Heart right ventricle (tissue), 16 donors: ENCODE measurements at regions not wholly inside any gene's neighbourhood (a gene's known extent, or its start where the extent isn't known, plus 50 kb on each side); places are given as distances from the start of the nearest gene placed in this dataset.

ENCODE experiments used
- ATAC-seq, 8 donors: fragments of 200-7000 bp; cut with Tn5 transposase; one replicate each; pipeline ENCODE4 v1.9.1; 2020; ENCODE audit warnings: mild to moderate bottlenecking in 8 of 8, moderate library complexity in 8 of 8, moderate number of reproducible peaks in 1 of 8
- DNase-seq, 2 donors: peaks; one replicate each; pipeline ENCODE4 v3.0.0-alpha.2; 2020
- H3K27ac ChIP-seq, 10 donors: fragments of 200-600 bp; sonication (generic) in 2 of 10; one replicate each; pipeline versions ENCODE4 v1.5.0 to v1.8.0; 2020 to 2022; ENCODE audit warnings: mild to moderate bottlenecking in 3 of 10
- H3K27me3 ChIP-seq, 7 donors: fragments of 200-600 bp; one replicate each; pipeline ENCODE4 v1.8.0; 2021 to 2022; ENCODE audit warnings: mild to moderate bottlenecking in 2 of 7
- H3K36me3 ChIP-seq, 9 donors: fragments of 200-600 bp; sonication (generic) in 1 of 9; one replicate each; pipeline versions ENCODE4 v1.5.0 to v1.8.0; 2020 to 2022; ENCODE audit warnings: mild to moderate bottlenecking in 2 of 9
- H3K4me1 ChIP-seq, 9 donors: fragments of 200-600 bp; sonication (generic) in 1 of 9; one replicate each; pipeline versions ENCODE4 v1.5.0 to v1.8.0; 2020 to 2022; ENCODE audit warnings: mild to moderate bottlenecking in 4 of 9
- H3K4me3 ChIP-seq, 10 donors: fragments of 200-600 bp; sonication (generic) in 2 of 10; one replicate each; pipeline versions ENCODE4 v1.5.0 to v1.8.0; 2020 to 2022; ENCODE audit warnings: mild to moderate bottlenecking in 7 of 10, moderate library complexity in 2 of 10
- H3K9me3 ChIP-seq, 11 donors: fragments of 200-600 bp in 10 of 11; sonication (generic) in 2 of 11; one replicate each; pipeline versions ENCODE4 v1.5.0 to v1.8.0; 2013 to 2022; ENCODE audit warnings: mild to moderate bottlenecking in 2 of 11, control low read depth in 1 of 11, moderate library complexity in 1 of 11
- WGBS, 2 donors: extraction: QIAGEN DNeasy Blood & Tissue Kit; methylation state at CpG; one replicate each; pipeline ENCODE4 v1.1.7; 2013; ENCODE audit warnings: inconsistent platforms in 1 of 2; 5-methylcytosine and 5-hydroxymethylcytosine counted together
- intact Hi-C, 10 donors: fragments of 100-400 bp; cut with DNase I; formaldehyde crosslinking; loops; one replicate each; pipeline versions ENCODE4 v1.11.1 to v1.14.2; 2022
- TF ChIP-seq, protein P1 (sequence below), 9 donors: fragments of 200-600 bp; sonication (generic) in 2 of 9; IDR thresholded peaks; one replicate each; pipeline versions ENCODE4 v1.5.0 to v1.8.0; 2021 to 2022; ENCODE audit warnings: antibody characterized with exemption in 9 of 9, mild to moderate bottlenecking in 5 of 9, moderate library complexity in 1 of 9
- donor health status: Arrhythmogenic right ventricular cardiomyopathy.
- donor health status: ischemic (EF 13 %, LVEDD 7.1; RV severe dilation, severe dysfunction).
- donor health status: healthy with polysubstance abuse.
- donor health status: DM: no; HTN: yes; CAD: no.
- donor health status: DM: no; HTN: no; CAD: no.
- donor health status: ischemic (EF 25% LVEDD 6.9; RV normal size, moderate dysfunction).
- donor health status: ischemic (EF 25% LVEDD 5.7; RV mildly dilated, moderate dysfunction).
- donor health status: healthy.
- donor health status: DM: yes; HTN: yes; CAD: no.
- donor health status: Ischemic cardiomyopathy.
- donor health status: ischemic (EF 35%, LVEDD 5.7; RV mildly dilated, moderate dysfunction).
- donor health status: nonischemic (EF 11% LVEDD 7.7; RV severe dilation, severe dysfunction).
- donor health status: DM: yes; HTN: yes; CAD: no.
- donor health status: PGD.
- donor health status: ischemic (EF 29% LVEDD 5.4; RV normal size, mild dysfunction).
- donor health status: nonischemic (EF 23%, LVEDD 6.1; RV moderate dilation, normal function).

DNA sequence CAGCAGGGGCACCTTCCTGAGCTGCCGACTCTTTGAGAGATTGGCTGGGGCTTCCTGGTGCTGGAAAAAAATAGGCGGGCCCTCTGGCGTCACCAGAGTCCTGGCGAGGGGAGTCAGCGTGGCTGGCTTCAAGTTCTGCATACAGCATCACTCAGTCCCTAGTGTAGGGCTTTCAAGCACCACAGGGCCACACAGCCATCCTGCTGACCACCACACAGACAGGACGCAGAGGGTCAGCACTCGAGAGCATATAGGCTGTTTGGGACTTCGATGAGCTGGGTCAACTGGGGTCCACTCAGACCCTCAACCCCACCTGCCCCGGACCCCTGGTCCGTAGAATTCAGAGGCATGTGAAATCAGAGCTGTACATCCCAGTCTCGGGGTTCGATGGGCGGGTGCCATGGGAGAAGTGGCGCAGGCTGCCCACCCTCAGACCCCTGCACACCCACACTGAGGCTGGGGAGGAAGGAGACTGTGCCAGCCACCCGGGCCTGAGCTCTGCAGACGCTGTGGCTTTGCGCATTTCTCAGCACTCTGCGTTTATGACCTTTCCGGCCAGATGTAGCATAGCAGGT is 1131.9 kb downstream of the BRD1 start:
- DNase-seq: no peak
- TF ChIP-seq, protein P1, sequence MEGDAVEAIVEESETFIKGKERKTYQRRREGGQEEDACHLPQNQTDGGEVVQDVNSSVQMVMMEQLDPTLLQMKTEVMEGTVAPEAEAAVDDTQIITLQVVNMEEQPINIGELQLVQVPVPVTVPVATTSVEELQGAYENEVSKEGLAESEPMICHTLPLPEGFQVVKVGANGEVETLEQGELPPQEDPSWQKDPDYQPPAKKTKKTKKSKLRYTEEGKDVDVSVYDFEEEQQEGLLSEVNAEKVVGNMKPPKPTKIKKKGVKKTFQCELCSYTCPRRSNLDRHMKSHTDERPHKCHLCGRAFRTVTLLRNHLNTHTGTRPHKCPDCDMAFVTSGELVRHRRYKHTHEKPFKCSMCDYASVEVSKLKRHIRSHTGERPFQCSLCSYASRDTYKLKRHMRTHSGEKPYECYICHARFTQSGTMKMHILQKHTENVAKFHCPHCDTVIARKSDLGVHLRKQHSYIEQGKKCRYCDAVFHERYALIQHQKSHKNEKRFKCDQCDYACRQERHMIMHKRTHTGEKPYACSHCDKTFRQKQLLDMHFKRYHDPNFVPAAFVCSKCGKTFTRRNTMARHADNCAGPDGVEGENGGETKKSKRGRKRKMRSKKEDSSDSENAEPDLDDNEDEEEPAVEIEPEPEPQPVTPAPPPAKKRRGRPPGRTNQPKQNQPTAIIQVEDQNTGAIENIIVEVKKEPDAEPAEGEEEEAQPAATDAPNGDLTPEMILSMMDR (IDR thresholded peaks at IDR 0.05): no peak
- WGBS, 2 donors: 70 to 86% methylated on average over 19 of the region's 19 CpGs

GRCh38 chr22:48695251-48695650 is 1132.4 kb downstream of the BRD1 start:
- H3K27ac ChIP-seq: no peak overlapping the region
- H3K4me3 ChIP-seq: no peak overlapping the region
- H3K9me3 ChIP-seq: no peaks in the 10 kb centered on the region
- DNase-seq (no peak), ATAC-seq (no peak)
- H3K4me1 ChIP-seq: no peaks in the 10 kb centered on the region
- peaks cover 0 to 16% (median 0%) of the 10 kb centered on the region in 7 donors for H3K27me3 ChIP-seq
- TF ChIP-seq, protein P1 (IDR thresholded peaks at IDR 0.05): no peak
- 46 to 53% methylated on average over 6 of the region's 6 CpGs for WGBS, 2 donors
- H3K36me3 ChIP-seq: no peaks in the 10 kb centered on the region
- intact Hi-C loops: no loop called here

More for the DNA sequence above, 1131.9 kb downstream of the BRD1 start:
- no peak overlapping the region for H3K4me3 ChIP-seq
- H3K4me1 ChIP-seq: no peaks in the 10 kb centered on the region
- H3K27ac ChIP-seq: no peak overlapping the region
- no peaks in the 10 kb centered on the region for H3K36me3 ChIP-seq
- intact Hi-C loops: no loop called here
- H3K9me3 ChIP-seq: no peaks in the 10 kb centered on the region
- H3K27me3 ChIP-seq: peaks cover 0 to 16% (median 0%) of the 10 kb centered on the region in 7 donors
- no peak for ATAC-seq

DNA sequence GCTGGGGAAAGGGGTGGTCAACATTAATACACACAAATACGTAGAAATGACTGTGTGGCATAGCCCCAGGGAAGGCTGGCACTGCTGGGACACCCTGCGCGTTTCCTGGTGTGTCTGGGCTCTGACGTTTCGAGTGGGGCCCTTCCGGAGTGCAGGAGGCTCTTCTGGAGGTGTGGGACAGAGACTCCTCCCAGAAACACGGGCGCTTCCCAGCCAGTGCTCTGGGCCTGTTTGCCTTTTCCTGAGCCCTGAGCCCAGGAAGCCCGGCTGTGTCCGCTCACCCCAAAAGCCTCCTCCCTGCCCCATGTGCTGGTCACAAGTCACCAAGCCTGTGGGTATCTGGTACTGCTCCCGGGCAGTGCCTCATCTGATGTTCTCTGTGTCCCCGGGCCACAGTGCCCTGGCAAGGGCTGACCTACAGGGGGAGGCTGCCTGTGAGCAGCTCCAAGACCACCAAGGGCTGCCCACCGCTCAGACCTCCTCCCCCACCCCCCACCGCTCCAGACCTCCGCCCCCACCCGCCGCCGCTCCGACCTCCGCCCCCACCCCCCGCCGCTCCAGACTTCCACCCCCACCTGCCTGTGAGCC is 1133.3 kb downstream of the BRD1 start:
- Histone ChIP-seq H3K36me3 (no peaks in the 10 kb centered on the region), H3K9me3 (no peaks in the 10 kb centered on the region), H3K27me3 (peaks cover 0 to 12% (median 0%) of the 10 kb centered on the region in 7 donors), H3K4me3 (no peak overlapping the region), H3K27ac (no peak overlapping the region), H3K4me1 (no peaks in the 10 kb centered on the region)
- WGBS, 2 donors: 60 to 65% methylated on average over 20 to 22 of the region's 22 CpGs
- DNase-seq (no peak), ATAC-seq (no peak)
- TF ChIP-seq, protein P1 (IDR thresholded peaks at IDR 0.05): no peak
- intact Hi-C loops: no loop called here

GRCh38 chr22:48693377-48694135 is 1134.1 kb downstream of the BRD1 start:
- H3K9me3 ChIP-seq: no peaks in the 10 kb centered on the region
- H3K27ac ChIP-seq: no peak overlapping the region
- no peaks in the 10 kb centered on the region for H3K36me3 ChIP-seq
- no peak overlapping the region for H3K4me3 ChIP-seq
- TF ChIP-seq, protein P1 (IDR thresholded peaks at IDR 0.05): no peak
- no peak for ATAC-seq
- intact Hi-C loops: no loop called here
- WGBS, 2 donors: 90 to 95% methylated on average over 26 of the region's 26 CpGs
- no peaks in the 10 kb centered on the region for H3K4me1 ChIP-seq
- peaks cover 0 to 9% (median 0%) of the 10 kb centered on the region in 7 donors for H3K27me3 ChIP-seq
- DNase-seq: no peak
